ENCODE measurements at regions not wholly inside any gene's neighbourhood (a gene's known extent, or its start where the extent isn't known, plus 50 kb on each side); places are given as distances from the start of the nearest gene placed in this dataset.

- no peaks in the 10 kb centered on the region for H3K9me3 ChIP-seq (ENCODE audit: severe bottlenecking)
- H3K27ac ChIP-seq (ENCODE audit: poor library complexity, severe bottlenecking), result no peak overlapping the region
- H3K27me3 ChIP-seq (ENCODE audit: insufficient read depth, poor library complexity, severe bottlenecking), result no peaks in the 10 kb centered on the region
- no peak overlapping the region for H3K4me3 ChIP-seq (ENCODE audit: severe bottlenecking)
- no peak for DNase-seq (ENCODE audit: low spot score)
- ATAC-seq (ENCODE audit: low read depth), result no peak
- H3K4me1 ChIP-seq (ENCODE audit: insufficient read depth, poor library complexity, severe bottlenecking), result peaks cover under 1% of the 10 kb centered on the region
- TF ChIP-seq, protein P1, sequence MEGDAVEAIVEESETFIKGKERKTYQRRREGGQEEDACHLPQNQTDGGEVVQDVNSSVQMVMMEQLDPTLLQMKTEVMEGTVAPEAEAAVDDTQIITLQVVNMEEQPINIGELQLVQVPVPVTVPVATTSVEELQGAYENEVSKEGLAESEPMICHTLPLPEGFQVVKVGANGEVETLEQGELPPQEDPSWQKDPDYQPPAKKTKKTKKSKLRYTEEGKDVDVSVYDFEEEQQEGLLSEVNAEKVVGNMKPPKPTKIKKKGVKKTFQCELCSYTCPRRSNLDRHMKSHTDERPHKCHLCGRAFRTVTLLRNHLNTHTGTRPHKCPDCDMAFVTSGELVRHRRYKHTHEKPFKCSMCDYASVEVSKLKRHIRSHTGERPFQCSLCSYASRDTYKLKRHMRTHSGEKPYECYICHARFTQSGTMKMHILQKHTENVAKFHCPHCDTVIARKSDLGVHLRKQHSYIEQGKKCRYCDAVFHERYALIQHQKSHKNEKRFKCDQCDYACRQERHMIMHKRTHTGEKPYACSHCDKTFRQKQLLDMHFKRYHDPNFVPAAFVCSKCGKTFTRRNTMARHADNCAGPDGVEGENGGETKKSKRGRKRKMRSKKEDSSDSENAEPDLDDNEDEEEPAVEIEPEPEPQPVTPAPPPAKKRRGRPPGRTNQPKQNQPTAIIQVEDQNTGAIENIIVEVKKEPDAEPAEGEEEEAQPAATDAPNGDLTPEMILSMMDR (IDR thresholded peaks at IDR 0.05; ENCODE audit: poor library complexity, severe bottlenecking), result no peak
- no peaks in the 10 kb centered on the region for H3K36me3 ChIP-seq (ENCODE audit: low read depth)
Observed at GRCh38 chr13:105703843-105704242, 831.6 kb downstream of the EFNB2 start.

DNA sequence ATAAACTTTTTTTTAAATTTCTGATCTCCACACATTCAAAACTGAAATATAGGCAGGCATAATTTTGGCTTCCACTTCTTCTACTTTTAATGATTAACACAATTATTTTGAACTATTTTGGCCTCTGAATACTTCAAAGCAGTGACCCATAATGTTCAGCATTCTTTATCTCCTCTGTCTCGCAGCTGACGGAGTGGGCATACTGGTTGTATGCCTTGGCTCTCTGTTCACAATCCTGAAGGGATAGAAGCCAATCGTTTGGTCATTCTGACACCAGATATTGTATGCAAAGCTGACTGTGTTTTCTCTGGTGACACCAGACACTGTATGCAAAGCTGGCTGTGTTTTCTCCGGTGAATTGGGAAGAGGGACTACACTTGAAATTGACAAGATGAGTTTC lies 833.0 kb downstream of the EFNB2 start:
- Histone ChIP-seq H3K9me3 (ENCODE audit: severe bottlenecking) (no peaks in the 10 kb centered on the region), H3K27ac (ENCODE audit: poor library complexity, severe bottlenecking) (no peak overlapping the region), H3K4me3 (ENCODE audit: severe bottlenecking) (no peak overlapping the region), H3K4me1 (ENCODE audit: insufficient read depth, poor library complexity, severe bottlenecking) (no peaks in the 10 kb centered on the region), H3K36me3 (ENCODE audit: low read depth) (no peaks in the 10 kb centered on the region), H3K27me3 (ENCODE audit: insufficient read depth, poor library complexity, severe bottlenecking) (no peaks in the 10 kb centered on the region)
- no peak for ATAC-seq (ENCODE audit: low read depth)
- TF ChIP-seq, protein P1 (IDR thresholded peaks at IDR 0.05; ENCODE audit: poor library complexity, severe bottlenecking), result no peak
- DNase-seq (ENCODE audit: low spot score), result no peak

DNA sequence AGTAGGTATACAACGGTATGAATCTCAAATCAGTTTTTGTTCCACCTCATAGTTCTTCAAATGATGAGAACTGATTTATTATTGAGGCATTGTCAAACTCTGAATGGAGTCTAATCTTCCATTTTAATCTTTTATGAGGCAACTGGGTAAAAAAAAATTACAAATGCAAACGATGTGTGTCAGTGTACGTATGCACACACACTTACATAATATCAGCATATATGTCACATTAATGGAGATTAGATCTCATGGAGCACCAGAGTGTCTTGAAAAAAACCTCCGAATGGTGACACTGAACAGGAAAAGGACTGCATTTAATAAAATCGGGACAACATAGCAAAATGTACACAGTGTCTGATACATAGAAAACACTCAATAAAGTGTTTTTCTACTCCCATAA lies 842.7 kb downstream of the EFNB2 start:
- Histone ChIP-seq H3K36me3 (ENCODE audit: low read depth) (no peaks in the 10 kb centered on the region), H3K4me1 (ENCODE audit: insufficient read depth, poor library complexity, severe bottlenecking) (no peaks in the 10 kb centered on the region), H3K27ac (ENCODE audit: poor library complexity, severe bottlenecking) (no peak overlapping the region), H3K27me3 (ENCODE audit: insufficient read depth, poor library complexity, severe bottlenecking) (no peaks in the 10 kb centered on the region), H3K9me3 (ENCODE audit: severe bottlenecking) (no peaks in the 10 kb centered on the region), H3K4me3 (ENCODE audit: severe bottlenecking) (no peak overlapping the region)
- ATAC-seq (ENCODE audit: low read depth) (no peak), DNase-seq (ENCODE audit: low spot score) (no peak)
- TF ChIP-seq, protein P1 (IDR thresholded peaks at IDR 0.05; ENCODE audit: poor library complexity, severe bottlenecking), result no peak

DNA sequence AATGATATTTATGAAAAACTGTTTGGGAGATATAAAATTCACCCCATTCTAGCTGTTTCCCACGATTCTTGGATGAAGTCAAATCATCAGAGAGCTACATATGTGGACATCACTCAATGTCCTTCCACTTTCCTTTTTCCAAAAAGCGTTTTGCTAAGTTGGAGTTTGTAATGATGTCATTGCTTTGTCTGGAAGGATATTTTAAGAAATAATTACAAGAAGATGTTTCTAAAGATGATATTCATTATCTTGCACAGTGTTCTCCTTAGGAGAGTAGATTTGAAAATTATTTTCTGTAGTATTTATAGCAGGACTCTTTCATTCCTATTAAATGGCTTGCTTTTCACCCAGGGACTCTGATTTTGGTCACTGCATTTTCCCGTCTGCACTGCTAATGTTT lies 851.2 kb downstream of the EFNB2 start:
- H3K36me3 ChIP-seq (ENCODE audit: low read depth), result no peaks in the 10 kb centered on the region
- no peak overlapping the region for H3K4me3 ChIP-seq (ENCODE audit: severe bottlenecking)
- no peaks in the 10 kb centered on the region for H3K27me3 ChIP-seq (ENCODE audit: insufficient read depth, poor library complexity, severe bottlenecking)
- DNase-seq (ENCODE audit: low spot score) (no peak), ATAC-seq (ENCODE audit: low read depth) (no peak)
- no peaks in the 10 kb centered on the region for H3K9me3 ChIP-seq (ENCODE audit: severe bottlenecking)
- H3K4me1 ChIP-seq (ENCODE audit: insufficient read depth, poor library complexity, severe bottlenecking), result no peaks in the 10 kb centered on the region
- H3K27ac ChIP-seq (ENCODE audit: poor library complexity, severe bottlenecking), result no peak overlapping the region
- TF ChIP-seq, protein P1 (IDR thresholded peaks at IDR 0.05; ENCODE audit: poor library complexity, severe bottlenecking), result no peak

DNA sequence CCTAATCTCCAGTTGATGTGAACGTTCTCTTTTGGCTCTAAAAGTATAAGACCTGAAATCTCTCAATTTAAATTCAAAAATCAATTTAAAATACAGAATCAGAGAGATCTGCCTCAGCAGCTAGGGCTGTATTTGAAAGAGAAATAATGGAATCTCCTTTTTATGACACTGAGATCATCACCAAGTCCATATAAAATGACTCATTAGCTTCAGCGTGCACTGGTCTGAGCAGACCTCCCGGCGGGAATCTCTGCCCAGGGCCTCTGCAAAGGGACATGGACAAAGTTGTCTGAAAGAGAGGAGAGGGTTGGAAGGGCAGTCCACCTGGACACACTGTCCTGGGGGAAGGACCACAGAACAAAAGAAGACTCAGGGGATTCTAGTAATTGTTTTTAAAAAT lies 855.6 kb downstream of the EFNB2 start:
- no peak for ATAC-seq (ENCODE audit: low read depth)
- H3K9me3 ChIP-seq (ENCODE audit: severe bottlenecking), result no peaks in the 10 kb centered on the region
- H3K27me3 ChIP-seq (ENCODE audit: insufficient read depth, poor library complexity, severe bottlenecking), result no peaks in the 10 kb centered on the region
- H3K27ac ChIP-seq (ENCODE audit: poor library complexity, severe bottlenecking), result no peak overlapping the region
- no peaks in the 10 kb centered on the region for H3K36me3 ChIP-seq (ENCODE audit: low read depth)
- TF ChIP-seq, protein P1 (IDR thresholded peaks at IDR 0.05; ENCODE audit: poor library complexity, severe bottlenecking), result no peak
- no peak overlapping the region for H3K4me3 ChIP-seq (ENCODE audit: severe bottlenecking)
- no peaks in the 10 kb centered on the region for H3K4me1 ChIP-seq (ENCODE audit: insufficient read depth, poor library complexity, severe bottlenecking)
- no peak for DNase-seq (ENCODE audit: low spot score)

All from RWPE2 (cell line).